ENCODE measurements at regions not wholly inside any gene's neighbourhood (a gene's known extent, or its start where the extent isn't known, plus 50 kb on each side); places are given as distances from the start of the nearest gene placed in this dataset.

DNA sequence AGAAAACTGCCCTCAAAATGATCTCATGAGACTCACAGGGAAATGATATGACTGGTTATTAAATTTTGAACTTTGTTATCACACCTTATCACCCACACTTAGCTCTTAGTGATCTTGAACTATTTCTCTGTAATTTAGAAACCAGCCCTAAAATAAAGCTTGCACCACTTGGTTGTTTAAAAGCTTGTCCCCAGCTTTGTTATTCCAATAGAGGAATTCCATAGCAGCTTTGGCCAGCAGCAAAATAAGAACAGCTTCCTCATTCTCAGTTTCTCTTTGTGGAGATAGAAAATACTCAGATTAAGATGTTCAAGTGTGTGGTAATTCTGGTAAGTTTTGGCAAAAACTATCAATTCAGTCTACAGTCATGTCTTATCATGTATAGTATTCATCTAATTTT, 54.4 kb upstream of the CCDC68 start:
- TF ChIP-seq, protein P1, sequence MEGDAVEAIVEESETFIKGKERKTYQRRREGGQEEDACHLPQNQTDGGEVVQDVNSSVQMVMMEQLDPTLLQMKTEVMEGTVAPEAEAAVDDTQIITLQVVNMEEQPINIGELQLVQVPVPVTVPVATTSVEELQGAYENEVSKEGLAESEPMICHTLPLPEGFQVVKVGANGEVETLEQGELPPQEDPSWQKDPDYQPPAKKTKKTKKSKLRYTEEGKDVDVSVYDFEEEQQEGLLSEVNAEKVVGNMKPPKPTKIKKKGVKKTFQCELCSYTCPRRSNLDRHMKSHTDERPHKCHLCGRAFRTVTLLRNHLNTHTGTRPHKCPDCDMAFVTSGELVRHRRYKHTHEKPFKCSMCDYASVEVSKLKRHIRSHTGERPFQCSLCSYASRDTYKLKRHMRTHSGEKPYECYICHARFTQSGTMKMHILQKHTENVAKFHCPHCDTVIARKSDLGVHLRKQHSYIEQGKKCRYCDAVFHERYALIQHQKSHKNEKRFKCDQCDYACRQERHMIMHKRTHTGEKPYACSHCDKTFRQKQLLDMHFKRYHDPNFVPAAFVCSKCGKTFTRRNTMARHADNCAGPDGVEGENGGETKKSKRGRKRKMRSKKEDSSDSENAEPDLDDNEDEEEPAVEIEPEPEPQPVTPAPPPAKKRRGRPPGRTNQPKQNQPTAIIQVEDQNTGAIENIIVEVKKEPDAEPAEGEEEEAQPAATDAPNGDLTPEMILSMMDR (IDR thresholded peaks at IDR 0.05; ENCODE audit: insufficient read depth, low read depth, low read length): no peak
- TF ChIP-seq EZH2 (IDR thresholded peaks at IDR 0.05; ENCODE audit: insufficient read depth, low read length): no peak

All from astrocyte (in vitro differentiated cells and primary cell).